NCI-H345 (cell line): ENCODE measurements at regions not wholly inside any gene's neighbourhood (a gene's known extent, or its start where the extent isn't known, plus 50 kb on each side); places are given as distances from the start of the nearest gene placed in this dataset.

Experiments used
- DNase-seq: peaks from one replicate; lab custom pipeline; 2025; lab: John Stamatoyannopoulos, UW

DNA sequence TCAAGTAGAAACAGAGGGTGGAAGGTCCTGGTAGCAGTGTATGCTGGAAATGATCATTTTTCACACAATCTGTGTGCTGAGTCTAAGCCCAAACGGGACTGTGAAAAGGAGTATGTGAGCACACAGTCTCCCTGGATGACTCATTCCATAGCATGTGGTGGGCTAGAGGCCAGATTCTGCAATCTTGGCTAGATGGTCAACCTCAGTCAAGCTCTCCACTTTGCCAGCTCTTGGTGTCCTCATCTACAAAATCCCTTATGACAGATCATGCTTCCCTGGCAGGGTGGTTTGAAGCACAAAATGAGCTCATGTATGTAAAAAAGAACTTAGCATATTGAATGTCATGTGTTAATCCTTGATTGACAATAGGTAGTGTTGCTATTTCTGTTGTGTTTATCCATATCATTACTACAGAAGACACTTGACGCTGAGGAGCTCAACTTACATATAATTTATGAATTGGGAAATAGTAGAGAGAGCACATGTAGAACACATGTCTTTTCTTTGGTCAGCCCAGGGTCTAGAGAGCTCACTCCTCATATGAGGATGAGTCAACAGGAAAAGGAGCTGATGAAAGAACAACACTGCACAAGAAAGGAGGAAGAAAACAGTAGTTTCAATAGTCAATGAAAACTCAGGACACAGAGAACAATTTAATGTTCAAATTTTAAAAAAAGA lies 517.5 kb downstream of the BCL11B start:
- DNase-seq, result no peak

DNA sequence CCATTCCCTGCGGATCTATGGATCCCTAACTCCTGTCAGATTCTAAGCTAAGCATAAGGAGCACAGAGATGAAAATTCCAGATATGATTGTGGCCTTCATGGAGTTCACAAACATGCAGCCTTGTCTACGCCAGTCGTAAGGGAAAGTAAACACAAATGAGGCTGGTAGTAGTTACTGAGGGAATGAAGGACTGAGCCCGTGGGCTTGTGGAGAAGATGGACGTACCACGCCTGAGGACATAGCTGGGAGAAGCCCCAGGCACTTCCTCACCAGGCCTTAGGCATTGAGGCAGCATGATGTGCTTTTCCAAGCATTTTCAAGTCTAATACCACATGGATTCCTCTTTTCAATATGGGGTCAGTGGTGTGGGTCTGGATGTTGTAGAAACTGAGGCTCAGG lies 515.2 kb downstream of the BCL11B start:
- no peak for DNase-seq

DNA sequence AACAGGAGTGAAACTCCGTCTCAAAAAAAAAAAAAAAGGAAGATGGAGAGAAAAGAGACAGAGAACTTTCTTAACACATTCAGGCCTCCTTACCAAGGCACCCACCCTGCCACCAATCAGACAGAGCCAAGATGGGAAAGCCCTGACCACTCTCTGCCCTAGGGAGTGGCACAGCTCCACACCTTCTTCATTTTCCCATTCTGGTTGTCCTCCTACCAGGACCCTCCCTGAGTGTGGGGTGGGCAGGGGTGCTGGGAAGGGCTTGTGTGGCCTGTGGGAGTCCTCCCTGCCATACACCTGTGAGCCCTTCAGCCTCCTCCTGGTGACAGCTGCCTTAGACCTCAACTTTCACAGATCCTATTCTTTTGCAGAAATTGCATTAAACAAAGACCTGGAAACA lies 513.6 kb downstream of the BCL11B start:
- no peak for DNase-seq

DNA sequence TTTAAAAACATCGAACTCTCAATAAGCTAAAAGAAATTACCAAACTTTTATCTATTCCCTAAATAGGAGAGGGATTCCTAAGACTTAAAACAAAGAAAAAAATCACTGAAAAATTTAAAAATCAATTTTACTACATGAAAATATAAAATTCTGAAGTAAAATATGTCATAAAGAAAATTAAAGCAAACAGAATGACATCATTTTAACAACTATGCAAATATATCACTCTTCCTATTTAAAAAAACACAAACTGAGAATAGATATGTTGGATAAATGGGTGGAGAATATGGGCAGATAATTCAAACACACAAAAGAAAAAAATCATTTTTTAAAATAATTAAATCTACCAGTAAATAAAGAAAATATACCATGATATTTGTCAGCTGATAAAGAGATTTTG lies 510.0 kb downstream of the BCL11B start:
- DNase-seq, result no peak

DNA sequence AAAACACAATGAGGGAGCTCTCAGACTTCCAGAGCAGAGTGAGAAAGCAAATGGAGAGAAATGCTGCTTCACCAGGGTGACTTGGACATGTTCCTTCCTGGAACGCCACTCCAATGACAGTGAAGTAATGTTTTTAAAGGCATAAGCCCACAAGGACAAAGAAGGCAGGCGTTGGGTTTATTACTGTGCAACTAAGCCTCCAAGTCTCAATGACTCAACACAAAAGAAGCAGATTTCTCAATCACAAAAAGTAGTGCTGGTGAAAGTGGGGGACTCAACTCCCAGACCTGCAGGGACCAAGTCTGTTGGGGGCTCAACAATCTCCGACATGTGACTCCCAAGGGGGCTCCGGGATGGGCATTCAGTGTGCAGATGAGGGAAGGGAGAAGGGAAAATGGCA lies 505.2 kb downstream of the BCL11B start:
- DNase-seq, result no peak

DNA sequence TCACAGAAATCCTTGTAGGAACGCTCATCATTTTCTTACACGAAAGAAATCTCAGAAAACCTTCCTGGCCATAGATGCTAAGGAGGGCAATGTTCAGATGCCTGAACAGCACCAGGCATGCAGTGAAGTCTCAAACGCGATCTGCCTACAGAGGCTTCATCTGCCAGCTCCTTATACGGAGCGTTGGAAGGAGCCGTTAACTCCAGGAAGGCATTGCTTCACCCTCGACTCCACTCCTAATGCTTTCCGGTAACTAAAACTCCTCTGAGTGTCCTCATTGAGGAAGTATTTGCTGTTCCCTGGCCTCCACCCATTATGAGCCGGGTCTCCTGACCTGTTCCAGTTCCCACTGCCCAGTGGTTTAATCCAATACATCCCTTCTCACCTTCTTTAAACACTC lies 502.7 kb downstream of the BCL11B start:
- DNase-seq, result no peak

DNA sequence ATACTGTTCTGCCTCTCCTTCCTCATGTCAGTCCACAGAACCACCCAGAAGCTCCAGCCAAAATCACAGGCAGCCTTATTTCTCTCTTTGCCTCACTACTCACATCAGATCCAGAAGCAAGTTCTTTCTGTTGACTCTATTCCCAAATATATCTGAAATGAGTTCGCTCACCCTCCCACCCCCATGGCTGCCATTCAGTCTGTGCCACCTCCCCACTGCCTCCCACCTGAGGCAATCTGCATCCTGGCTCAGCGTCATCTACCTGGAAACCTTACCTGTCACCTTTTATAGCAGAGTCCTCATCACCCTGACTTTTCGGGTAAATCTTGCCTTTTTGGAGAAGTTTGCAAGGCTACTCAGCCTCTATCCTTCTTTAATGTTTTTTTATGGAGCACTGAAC lies 501.8 kb downstream of the BCL11B start:
- no peak for DNase-seq

DNA sequence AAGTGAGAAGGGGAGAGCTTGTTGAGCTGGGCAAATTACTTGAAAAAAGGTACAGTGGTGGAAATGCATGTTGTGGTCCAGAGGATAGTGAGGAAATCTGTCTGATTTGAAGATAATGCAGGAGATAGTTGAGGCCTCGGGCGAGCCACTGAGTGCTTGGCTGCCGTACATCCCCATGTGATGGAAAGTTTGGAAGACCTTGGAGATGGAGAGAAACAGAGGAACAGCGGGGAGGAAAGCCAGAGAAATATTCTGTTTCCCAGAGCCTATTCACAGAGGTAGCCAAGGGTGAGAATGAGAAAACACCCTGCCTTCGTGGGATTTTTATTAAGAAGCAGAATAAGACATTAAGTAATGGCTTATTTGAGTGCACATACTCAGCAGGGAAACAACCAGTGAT lies 498.2 kb downstream of the BCL11B start:
- DNase-seq, result no peak

DNA sequence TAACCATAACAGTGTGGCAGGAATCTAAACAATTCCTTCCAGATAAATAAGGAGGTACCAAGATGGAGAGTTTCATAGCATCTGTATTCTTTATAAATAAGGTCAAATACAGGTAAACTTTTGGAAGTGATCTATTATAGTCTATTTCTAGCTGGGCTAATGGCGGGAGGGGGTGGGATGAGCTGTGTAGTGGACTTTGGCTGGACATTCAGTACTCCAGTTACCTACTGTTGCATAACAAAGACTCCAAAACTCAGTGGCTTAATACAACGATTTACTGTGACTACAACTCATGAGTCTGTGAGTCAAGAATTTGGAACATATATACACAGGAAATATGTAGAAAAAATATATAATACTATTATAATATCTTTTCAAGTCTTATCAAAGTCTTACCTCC lies 496.1 kb downstream of the BCL11B start:
- DNase-seq, result no peak

DNA sequence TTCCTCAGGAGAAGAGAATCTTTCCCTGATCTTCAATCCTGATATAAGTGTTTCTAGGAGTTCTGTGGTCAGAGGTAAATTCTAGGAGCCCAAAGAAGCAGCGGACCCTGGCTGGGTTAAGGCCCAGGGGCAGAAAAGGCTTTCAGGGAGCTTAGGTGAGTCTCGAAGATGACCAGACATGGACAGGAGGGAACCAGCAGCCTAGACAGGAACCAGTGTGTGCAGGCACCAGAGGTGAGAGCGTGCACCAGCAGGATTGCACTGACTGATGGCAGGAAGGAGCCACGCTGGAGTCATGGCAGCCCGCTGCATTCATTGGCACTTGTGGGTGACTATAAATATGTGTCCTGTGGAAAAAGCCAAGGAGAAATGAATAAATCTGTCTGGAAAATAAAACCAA lies 489.9 kb downstream of the BCL11B start:
- no peak for DNase-seq

DNA sequence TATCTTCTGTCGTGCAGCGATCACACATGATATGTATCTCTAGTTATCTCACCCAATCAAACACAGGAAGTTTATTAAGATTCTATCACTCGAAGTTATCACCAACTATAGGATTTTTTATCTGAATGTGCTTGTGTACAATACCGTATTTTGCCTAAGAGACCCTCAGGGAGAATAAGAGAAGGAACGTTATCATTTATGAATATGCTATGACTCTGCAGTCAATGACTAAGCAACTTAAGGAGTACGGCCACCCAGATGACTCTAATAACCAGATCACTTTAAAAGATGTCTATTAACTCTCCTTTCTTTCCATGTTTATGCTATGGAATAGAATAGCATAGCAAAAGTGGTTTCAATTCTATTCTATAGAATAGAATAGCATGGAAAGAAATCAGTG lies 486.4 kb downstream of the BCL11B start:
- DNase-seq, result no peak

DNA sequence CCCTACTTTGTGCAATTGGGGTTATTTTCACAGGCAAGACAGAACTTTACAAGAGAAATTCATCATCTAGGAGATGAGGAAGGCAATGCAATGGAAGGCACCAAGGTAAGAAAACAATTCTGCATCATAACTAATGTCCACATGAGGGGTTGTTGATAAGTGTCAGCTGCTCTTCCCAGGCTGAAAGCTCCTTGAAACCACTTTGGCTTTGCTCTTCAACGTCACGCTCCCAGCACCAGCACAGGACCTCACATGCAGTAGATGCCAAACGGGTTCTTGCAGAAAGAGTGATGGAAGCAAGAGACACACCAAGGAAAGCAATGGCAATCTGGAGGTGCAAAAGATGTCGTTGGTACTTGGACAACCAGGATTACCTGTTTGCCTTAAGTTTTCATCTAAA lies 485.5 kb downstream of the BCL11B start:
- no peak for DNase-seq

DNA sequence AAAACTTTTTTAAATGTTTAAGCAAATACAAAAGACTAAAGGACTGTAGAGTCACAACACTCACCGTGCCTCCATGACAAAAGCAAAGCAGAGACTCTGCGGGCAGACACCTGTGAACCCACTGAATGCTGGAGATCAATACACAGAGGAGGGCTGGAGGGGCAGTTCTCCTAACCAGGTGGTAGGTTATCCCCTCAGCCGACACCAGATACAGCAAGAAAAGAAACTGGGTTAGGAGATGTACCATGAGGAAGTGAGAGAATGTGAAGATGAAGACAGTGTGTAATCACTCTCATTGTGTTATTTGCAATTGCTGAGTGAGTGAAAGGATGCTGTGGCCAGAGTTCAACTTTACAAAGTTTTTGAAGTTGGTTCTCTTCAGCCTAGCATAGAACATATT lies 480.3 kb downstream of the BCL11B start:
- no peak for DNase-seq

DNA sequence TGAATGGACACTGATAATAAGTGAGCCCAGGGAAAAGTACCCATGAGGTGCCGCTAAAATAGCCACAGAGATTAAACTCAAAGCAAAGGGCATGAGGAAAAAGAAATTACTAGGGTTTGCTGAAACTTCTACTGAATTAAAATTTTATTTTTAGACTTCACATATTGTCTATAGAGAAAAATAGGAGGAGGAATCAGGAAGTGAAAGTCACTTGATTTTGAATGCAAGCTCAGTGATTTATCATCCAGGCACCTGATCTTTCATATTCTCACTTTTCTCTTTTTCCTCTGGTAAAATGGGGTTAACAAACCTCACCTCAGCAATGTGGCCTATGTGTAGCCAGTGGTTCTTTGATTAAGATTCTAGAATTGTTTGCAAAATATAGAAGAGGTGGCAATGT lies 479.8 kb downstream of the BCL11B start:
- no peak for DNase-seq

DNA sequence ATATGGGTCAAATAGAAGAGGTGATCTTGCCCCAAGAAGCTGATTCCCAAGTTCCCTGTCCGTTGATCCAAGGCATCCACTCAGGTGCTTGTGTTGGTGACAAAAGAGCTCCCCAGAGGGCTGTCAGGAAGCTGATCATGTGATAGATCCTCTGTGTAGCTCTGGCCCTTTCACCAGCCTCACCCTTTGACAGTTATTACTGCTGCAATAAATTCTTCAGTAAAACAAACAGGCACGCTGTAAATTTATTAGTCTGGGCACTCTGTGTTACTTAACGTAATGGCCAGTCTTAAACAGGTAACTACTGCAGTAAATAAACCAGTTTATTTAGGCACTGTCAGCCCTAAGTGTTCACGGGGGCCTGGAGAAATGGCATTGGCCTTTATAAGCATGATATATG lies 473.9 kb downstream of the BCL11B start:
- DNase-seq, result peak; percentile 54

DNA sequence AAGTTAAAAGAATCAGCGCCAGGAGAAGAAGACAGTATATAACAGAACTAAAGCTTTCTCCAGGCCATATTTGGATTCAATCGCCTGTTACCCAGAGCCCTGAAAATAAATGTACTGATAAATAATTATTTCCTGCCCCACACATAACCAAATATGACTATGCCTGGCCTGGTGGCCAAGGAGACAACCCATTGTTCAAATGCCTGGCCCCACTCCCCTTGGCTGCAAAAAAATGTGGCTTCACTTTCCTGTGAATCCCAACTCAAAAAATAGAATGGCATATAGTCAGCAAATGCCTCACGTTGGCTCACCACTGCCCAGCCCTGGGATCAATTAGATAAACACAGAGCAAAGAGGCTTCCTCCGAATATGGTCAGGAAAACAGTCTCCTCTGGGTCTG lies 472.1 kb downstream of the BCL11B start:
- no peak for DNase-seq

DNA sequence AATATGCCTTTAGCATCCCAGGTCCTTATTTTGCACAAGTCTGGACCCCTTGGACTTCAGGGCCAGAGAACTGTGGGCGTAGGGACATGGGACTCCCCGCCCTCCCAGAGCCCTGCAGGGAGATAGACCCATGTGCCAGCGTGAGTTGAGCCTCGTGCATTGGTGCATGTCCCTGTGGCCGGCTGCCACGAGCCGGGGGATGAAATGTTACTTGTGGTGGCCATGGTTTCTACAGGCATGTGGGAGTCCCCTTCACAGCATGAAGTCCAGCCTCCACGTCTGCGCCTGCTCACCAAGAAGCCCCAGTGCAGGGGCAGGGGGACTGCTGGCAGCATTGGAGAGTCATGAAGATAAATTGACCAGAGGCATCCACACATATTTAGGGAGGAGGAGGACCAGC lies 470.0 kb downstream of the BCL11B start:
- DNase-seq, result no peak

DNA sequence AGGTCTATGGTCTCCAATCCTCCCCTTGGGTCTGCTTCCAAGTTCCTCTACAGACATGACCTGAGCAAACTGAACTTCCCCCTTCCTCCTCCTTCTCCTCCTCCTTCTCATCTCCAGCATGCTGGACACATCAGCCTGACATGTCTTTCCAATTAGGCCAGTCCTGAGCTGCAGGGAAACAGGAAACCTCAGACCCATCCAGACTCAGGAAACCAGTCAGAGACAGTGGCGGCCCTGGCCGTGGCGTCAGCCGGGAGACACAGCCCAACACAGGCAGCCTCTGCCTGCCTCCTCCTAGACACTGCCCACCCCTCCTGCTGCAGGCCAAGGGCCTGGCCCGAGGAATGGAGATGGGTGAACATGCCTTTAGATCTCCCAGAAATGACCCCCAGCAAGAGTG lies 468.8 kb downstream of the BCL11B start:
- no peak for DNase-seq

DNA sequence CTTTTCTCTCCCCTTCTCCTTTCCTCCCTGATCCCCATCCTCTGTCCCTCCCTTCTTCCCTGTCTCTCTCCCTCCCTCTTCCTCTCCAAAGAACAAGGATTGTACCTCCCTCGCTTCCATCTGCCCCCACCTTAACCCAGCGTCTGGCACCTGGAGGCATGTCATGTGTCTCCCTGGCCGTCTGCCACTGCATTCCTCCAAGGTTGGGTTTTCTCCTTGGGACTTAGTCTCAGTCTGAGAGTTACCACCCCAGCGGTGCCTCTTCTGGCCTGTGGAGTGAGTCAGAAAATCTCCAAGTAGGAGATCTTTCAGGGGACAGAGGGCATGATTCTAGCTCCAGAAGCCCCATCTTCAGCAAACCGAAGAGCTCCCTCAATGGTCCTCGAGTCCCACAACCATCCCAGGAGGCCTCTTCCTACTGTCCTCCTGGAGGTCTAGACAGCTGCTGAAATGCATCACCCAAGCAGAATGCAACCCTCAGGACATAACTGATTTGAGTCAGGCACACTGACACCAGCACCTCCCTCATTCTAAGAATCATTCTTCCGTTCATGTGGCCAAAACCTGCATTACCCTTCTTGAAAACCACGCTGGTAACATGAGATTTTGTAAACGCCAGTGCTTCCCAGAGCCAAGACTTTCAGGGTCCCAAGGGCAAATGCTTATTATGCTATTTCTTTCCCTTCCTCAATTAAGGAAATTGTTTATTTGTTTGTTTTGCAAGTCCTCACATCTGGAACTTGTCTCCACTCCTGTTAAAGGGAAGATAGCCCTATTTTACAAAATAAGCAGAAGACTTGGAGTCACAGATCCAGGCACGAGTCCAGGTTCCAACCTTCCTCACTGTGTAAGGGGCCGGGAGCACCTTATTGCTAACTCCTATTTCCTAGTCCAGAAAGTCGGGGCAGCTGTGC lies 463.2 kb downstream of the BCL11B start:
- no peak for DNase-seq

DNA sequence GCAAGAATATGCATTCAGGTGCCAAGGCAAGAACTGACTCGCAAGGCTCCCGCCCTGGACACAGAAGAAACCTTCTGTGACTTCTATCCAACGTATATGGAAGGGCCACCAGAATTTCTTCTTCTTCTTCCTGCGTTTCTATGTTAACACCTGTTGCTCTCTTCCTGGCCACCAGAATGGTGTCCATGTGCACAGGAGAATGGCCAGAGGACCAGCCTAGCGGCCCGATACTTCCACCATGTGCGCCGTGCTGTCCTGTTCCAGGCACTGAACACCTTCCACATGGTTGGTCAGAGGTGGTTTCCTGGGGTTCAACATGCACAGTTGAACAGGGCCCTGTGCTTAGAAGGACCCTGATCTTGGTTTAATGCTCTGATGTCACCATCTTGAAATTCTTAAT lies 455.8 kb downstream of the BCL11B start:
- DNase-seq, result no peak

DNA sequence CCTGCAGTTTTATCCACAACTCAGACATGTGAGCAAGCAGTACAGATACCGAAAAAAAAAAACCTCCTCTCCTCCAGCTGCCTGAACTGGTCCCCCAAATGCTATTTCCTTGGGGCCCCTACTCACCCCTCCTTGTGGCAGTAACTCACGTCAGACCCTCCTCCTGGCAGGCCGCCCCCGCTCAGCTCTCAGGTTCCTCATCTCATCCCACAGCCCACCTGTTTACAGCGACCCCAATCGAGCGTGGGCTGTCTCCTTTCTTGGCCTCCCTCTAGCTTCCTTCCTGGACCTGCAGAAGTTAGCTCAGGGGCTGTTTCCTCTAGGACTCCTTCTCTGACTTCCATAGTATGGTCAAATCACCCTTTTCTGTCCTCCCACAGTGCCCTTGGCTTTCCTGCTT lies 455.3 kb downstream of the BCL11B start:
- no peak for DNase-seq

DNA sequence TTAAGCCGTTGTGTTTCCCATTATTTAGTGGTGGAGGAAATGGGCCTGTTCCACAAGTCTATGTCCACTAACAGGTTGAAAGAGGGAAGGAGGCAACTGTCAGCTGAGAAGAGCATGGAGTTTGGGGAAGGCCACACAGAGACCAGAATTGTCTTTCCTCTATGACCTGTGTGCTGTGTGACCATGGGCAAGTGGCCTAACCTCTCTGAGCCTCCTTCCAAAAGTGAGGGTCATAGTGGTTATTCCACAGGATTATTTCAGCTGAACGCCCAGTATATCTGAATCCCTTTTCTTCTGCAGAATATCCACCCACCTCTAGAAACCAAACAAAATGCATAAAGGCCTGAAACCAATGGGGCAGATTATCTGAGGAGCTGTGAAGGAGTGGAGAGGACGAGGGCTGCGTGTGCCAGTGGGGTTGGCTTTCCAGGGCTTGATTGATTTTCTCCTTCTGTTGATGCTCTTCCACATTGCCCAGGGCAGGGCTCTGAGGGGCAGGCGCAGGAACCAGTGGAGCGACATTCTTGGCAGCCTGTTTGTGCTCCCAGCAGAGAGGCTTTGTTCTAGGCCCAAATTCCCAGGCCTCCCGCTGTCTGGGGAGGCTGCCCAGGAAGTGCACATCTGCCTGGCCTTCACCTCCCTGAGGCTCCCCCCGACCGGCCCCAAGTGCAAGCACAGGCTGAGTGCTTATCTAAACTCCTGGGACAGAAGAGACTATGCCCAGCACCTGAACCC lies 452.7 kb downstream of the BCL11B start:
- peak; percentile 91 for DNase-seq

DNA sequence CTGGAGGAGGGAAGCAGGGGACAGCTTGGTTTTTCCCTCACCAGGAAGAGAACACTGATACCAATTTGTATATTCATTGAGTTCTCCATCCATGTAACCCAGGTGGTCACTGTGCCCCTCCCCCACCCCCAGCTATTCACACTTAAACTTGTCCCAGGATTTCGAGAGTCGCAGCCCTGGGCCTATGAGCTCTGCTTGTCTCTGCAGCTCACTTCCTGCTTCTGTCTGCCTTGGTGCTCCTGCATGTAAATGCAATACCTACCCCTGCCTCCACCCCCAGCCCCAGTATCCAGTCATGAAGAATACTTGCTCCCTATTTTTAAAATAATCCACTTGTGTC lies 452.2 kb downstream of the BCL11B start:
- DNase-seq, result no peak
